GM19238 (cell line): ENCODE measurements at regions not wholly inside any gene's neighbourhood (a gene's known extent, or its start where the extent isn't known, plus 50 kb on each side); places are given as distances from the start of the nearest gene placed in this dataset.
"Not testable (repeated sequence)": the region's sequence is repeated elsewhere in the genome, so short reads cannot be mapped to it uniquely, and the experiment has no call there.

ENCODE experiments used
- DNase-seq: peaks from one replicate; pipeline ENCODE4 v3.0.0; 2011; ENCODE audit warnings: low spot score; ENCODE audit not compliant: insufficient read length

DNA sequence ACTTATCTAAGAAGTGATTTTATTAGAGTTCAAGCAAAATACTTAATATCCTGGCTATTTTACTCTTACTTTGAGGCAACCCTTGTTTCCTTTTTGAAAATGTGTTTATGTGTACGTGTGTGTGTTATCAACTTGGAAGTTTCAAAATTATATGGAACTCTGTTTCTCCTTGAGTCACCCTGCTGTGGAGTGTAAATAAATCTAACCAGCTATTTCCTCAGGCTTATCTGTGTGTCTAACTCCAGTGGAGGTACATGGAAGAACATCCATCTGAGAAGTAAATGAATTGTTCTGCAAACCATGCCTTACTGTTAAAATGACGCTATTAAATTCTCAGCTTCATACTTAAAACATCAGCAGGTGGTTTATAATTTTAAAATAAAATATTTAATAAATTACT is 583.4 kb upstream of the SLITRK5 start:
- no peak for DNase-seq

DNA sequence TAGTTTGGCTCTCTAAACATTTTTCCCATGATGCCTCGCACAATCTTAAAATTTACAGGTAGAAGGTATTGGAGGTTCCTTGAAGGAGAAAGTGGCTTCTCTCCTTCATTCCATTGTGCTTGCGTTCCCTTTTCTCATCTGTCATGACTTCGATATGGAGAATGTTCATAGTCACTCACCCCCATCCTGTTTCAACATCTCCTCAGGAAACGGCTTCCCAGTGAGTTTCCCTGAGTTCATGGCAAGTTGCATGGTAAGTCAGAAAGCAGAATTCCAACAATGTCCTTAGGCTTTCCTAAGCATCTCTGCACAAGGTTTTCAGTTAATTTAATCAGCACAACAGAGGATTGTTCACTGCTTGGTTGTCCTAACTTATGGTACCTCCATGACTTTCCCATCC is 581.8 kb upstream of the SLITRK5 start:
- no peak for DNase-seq

DNA sequence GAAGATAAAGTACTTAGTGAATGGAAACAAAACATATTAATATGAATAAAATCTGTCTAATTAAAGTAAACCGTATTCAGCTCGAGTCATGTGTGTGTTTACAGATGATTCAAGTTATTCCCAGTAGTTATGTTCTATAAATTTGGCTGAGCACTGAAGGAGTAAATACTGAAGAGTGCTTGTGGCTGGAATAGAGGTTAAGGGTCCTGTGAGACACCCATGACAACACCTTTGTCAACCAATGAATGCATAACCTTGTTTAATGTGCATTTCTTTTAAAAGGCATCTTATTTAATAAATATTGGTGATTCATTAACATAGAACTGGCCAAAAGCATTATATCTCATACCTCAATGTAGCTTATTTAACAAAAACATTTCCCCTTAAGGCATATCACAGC is 577.8 kb upstream of the SLITRK5 start:
- no peak for DNase-seq

DNA sequence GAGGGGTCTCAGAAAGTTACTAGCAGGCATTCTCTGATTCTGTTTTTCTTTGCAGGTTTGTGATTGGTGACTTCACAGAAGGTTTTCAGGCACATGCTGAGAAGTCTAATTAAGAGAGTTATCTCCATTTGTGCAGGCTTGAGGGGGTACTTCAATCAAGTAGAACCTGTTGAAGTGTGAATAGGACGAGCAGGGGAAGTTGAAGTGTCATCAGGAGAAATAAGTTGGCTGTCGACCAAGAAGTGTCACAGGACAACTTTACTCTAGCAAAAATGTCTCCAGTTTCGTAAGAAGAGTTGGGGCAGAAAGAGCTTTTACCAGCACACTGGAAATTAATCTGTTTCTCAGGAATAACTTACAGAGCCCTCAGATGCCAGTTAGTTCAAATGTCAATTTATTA is 576.5 kb upstream of the SLITRK5 start:
- DNase-seq = no peak

DNA sequence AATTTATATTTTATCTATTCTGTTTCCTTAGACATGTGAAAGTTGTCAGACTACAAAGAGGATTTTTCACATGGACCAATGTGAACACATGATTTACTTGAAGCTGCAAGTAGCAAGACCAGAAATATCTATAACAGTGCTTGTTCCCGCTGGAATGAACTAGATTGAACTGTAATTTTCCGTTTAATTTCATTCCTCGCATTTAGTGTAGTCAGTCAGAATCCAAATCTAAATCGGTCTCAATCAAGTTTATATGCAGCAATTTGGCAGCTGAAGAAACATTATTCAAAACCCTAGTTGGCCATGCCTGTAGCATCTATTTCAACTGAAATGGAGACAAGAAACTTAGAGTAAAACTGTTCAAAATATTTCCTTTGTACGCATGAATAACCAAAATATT is 570.7 kb upstream of the SLITRK5 start:
- no peak for DNase-seq

- no peak for DNase-seq
These were observed 563.5 kb upstream of the SLITRK5 start for GRCh38 chr13:87107651-87108050.

- DNase-seq = no peak
These were observed 550.7 kb upstream of the SLITRK5 start for GRCh38 chr13:87120476-87120875.

DNA sequence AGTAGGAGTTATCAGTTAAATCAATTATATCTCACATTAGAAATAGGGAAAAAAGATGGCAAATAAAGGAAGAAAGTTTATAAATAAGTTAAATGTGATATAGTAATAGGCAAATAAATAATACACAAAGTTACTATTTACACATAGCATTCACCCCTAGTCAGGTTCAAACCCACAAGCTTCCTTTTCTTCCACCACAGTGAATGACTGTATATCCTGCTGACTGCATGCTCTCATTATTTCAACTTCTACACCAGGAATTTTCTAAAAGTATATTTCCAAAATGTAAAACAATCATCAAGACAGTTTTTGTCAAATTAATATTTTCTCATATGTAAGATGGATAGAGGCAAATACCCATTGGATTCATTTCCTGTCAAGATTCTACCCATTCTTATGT is 548.6 kb upstream of the SLITRK5 start:
- no peak for DNase-seq

DNA sequence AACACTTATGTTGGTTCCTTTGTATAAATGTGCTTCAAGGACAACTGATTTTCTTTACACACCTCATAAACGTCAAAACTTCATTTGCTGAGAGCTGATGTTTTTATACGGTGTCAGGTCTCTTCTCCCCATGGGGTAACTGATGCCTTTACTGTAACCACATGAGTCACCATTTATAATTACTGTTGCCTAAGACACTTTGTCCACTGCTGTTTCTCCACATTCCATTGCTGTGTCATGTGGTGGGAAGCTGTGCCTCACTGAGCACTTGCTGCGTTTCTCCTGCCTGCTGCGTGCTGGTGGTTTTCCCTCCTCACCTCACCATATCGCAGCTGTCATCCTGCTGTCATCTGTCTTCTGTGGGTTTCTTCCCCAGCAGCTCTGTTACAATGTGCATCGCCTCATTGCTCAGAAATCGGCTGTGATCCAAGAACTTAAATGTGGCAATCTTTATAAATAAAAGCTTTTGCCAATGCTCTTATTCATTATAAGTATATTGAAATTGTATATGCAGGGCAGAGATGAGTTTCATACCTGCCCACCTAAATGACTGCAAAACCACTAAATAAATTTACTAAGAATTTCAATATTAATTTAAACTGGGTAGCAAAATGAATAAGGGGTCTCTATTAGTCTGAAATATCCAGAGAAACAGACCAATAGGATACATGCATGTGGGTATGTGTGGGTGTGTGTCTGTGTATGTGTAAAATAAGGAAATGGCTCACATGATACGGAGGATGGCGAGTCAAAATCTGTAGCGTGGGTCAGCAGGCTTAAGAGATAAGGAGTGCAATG is 547.0 kb upstream of the SLITRK5 start:
- no peak for DNase-seq

DNA sequence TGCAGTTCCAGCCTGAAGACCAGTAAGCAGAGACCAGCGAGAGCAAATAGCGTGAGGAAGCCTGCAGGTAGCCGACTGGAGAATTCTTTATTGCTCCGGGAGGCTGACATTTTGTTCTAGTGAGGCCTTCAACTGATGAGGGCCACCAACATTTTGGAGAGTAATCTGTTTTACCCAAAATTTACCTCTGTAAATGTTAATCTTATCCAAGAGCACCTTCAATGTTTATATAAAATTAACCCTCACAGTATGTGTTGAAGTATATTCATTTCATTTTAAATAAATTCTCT is 546.4 kb upstream of the SLITRK5 start:
- no peak for DNase-seq

- DNase-seq = no peak
These were observed 543.1 kb upstream of the SLITRK5 start for GRCh38 chr13:87128036-87128435.

GRCh38 chr13:87128491-87128890 is 542.7 kb upstream of the SLITRK5 start:
- no peak for DNase-seq

DNA sequence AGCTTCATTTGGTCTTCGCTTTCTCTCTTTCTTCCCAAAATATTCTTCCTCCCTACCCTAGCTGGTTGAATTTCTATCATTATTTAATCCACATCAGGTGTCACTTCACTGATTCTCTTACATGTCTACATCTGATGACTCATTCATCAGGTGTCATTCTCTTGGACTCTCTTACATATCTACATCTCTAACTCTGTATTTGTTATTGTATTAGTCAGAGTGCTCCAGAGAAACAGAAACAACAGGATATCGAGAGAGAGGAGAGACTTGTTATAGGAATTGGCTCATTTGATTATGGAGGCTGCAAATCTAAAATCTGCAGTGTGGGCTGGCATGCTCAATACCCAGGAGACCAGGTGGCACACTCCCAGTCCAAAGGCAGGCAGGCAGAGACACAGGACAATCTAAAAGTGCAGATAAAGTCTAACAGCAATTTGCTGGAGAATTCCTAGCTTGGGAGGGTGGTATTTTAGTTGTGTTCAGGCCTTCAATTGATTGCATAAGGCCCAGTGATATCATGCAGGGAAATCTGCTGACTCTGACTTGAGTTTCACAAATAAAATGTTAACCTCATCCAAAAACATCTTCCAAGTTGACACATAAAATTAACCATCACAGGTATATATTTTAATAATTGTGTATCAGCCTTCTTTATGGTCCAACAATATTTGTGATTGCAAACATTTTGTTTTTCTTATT is 541.4 kb upstream of the SLITRK5 start:
- no peak for DNase-seq

- no peak for DNase-seq
These were observed 540.7 kb upstream of the SLITRK5 start for GRCh38 chr13:87130423-87130822.

- no peak for DNase-seq
These were observed 539.6 kb upstream of the SLITRK5 start for GRCh38 chr13:87131611-87132010.

- DNase-seq = no peak
These were observed 532.3 kb upstream of the SLITRK5 start for GRCh38 chr13:87138866-87139265.

DNA sequence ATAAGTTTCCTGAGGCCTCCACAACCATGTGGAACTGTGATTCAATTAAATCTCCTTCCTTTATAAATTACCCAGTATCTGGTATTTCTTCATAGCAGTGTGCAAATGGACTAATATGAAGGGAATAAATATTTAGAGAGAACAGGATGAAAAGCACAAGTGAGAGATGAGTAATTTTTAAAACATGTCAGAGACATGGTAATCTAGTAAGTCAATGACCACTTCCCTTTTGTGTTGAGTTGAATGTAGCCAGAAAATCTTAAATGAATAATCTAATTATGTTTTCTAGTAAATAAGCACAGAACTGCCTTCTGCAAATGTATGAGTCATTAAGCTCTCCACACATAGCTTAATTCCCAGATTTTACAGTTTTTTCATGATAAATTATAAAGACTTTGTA is 524.1 kb upstream of the SLITRK5 start:
- DNase-seq = no peak

DNA sequence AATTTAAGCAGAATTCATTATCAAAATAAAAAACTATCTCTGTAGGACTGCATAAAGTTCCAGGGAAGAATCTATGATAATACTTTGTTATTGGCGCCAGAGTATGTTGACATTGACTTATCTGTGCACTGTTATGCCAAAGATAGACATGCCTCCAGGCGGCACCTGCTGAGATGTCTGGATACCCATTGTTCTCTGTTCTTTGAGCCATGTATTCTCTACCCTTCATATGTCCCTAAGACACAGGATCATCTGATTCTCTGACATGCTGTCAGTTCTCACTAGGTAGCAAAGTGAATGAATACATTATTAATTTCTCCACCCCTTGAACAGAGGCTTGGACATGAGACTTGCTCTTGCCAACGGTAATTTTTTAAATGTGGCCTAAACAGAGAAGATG is 517.8 kb upstream of the SLITRK5 start:
- no peak for DNase-seq

GRCh38 chr13:87166348-87166747 is 504.8 kb upstream of the SLITRK5 start:
- no peak for DNase-seq

GRCh38 chr13:87168390-87168789 is 502.8 kb upstream of the SLITRK5 start:
- DNase-seq = no peak

DNA sequence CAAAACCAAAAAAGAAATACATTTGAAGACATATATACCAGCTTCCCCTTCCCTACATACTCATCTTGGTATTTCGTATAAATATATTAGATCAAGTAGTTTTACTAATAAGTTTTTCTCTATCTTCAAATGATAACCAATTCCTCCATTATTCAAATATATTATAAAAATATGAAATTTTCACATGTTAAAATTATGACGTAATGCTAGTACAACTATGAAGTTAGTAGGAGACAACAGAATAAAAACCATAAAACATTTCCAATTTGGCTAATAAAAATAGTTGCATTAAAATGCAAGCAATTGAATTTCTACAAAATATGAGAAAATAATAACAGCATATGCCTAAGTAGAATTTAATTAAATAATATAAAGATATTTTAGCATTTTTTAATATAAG is 501.8 kb upstream of the SLITRK5 start:
- no peak for DNase-seq

DNA sequence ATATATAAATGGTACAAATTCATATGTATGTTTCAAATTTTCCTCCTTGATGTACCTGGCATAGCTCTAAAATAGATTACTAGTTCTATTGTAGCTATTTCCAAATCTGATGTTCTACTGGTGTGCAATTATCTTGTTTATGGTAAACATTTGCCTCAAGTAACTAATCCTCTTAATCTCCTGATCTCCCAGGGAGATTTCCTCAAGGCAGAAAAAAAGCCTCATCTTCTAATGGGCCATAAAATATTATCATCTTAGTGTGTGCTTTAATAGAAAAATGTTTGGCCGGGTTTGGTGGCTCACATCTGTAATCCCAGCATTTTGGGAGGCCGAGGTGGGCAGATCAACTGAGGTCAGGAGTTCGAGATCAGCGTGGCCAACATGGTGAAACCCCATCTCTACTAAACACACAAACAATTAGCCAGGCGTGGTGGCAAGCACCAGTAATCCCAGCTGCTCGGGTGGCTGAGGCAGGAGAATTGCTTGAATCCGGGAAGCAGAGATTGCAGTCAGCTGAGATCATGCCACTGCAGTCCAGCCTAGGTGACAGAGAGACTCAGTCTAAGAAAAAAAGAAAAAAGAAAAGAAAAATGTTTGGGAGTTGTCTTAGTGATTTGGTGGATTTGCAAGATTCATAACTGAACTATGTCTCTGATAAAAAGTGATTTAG is 498.9 kb upstream of the SLITRK5 start:
- no peak for DNase-seq

- DNase-seq = not testable (repeated sequence)
These were observed 486.0 kb upstream of the SLITRK5 start for GRCh38 chr13:87185138-87185537.
